Transverse colon (tissue), 4 donors: ENCODE measurements at regions not wholly inside any gene's neighbourhood (a gene's known extent, or its start where the extent isn't known, plus 50 kb on each side); places are given as distances from the start of the nearest gene placed in this dataset.

Experiments
- CTCF ChIP-seq, 5 experiments: fragments of 200-600 bp in 3 of 5; fragments of 450-650 bp in 2 of 5; sonication (generic) in 3 of 5; IDR thresholded peaks; 1 replicate in 2 of 5; 2 replicates in 3 of 5; pipeline ENCODE4 v1.5.1; 2016 to 2017; ENCODE audit warnings: antibody characterized with exemption in 5 of 5, inconsistent platforms in 3 of 5, mild to moderate bottlenecking in 2 of 5, moderate library complexity in 1 of 5
- POLR2AphosphoS5 ChIP-seq, 3 donors: sonication (generic); formaldehyde crosslinking; IDR thresholded peaks; one replicate each; pipeline ENCODE4 v1.6.1; 2016; ENCODE audit warnings: antibody characterized with exemption in 3 of 3

DNA sequence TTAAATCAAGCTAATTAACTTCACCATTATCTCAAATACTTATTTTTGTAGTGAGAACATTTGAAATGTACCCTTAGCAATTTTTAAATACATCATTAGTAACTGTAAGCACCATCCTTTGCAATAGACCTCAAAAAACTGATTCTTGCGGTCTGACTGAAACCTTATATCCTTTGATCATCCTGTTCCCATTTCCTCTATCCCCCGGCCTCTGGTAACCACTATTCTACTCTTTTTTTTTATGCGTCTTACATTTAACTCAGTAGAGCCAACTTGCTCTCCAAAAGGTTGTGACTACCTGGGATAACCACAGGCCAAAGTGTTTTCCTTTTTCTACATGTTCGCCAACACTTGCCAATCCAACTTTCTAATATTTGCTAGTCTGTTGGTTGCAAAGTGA lies 106.1 kb downstream of the IRX1 start:
- no peak for TF ChIP-seq CTCF (IDR thresholded peaks at IDR 0.05)
- no peak for TF ChIP-seq POLR2AphosphoS5 (IDR thresholded peaks at IDR 0.05)
